Stimulated activated CD4-positive, alpha-beta T cell treated with anti-CD3 and anti-CD28 coated beads, Interleukin-12 subunit alpha, Interleukin-12 subunit beta, amount 100 ng/mL, for 24 hours (primary cell): ENCODE measurements at regions not wholly inside any gene's neighbourhood (a gene's known extent, or its start where the extent isn't known, plus 50 kb on each side); places are given as distances from the start of the nearest gene placed in this dataset.
"Not testable (repeated sequence)": the region's sequence is repeated elsewhere in the genome, so short reads cannot be mapped to it uniquely, and the experiment has no call there.

ENCODE experiments used
- DNase-seq, 2 experiments: peaks; one replicate each; pipeline ENCODE4 v3.0.0-alpha.2; 2020; ENCODE audit warnings: low read depth in 2 of 2

DNA sequence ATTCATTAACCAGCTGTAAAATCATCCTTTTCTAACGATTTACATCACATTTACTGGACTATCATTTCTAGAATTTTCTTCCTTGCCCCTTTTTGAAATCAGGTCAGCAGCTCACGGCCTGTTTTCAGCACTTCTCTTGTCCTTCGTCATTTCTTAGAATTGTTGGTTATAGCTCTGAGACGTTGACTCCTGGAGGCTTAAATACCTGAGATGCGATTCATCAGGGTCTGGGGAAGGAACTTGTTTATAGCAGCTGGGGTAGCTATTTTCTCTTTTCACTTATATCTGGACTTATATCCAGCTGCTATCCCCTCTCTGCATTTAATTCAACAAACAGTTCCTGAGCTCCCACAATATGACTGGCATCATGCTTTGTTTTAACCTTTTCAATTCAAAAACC, 338.7 kb upstream of the TNRC6C start:
- no peak for DNase-seq

DNA sequence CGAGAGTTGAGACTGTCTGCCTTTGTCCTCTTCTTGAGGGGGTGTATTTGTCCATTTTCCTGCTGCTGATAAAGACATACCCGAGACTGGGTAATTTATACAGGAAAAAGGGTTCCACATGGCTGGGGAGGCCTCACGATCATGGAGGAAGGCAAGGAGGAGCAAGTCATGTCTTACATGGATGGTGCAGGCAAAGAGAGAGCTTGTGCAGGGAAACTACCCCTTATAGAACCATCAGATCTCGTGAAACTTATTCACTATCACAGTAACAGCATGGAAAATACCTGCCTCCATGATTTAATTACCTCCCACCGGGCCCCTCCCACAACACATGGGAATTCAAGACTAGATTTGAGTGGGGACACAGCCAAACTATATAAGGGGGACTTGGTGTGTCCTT, 338.2 kb upstream of the TNRC6C start:
- DNase-seq: no peak

DNA sequence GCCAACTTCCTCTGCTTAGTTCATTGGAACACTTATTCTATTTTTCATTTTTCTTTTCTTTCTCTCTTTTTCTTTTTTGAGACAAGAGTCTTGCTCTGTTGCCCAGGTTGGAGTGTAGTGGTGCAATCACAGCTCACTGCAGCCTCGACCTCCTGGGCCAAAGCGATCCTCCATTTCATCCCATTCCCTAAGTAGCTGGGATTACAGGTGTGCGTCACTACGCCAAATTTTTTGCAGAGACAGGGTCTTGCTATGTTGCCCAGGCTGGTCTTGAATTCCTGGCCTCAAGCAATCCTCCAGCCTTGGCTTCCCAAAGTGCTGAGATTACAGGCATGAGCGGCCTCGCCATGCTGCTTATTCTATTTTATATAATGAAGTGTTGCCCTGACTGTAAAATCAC, 336.4 kb upstream of the TNRC6C start:
- not testable (repeated sequence) for DNase-seq

DNA sequence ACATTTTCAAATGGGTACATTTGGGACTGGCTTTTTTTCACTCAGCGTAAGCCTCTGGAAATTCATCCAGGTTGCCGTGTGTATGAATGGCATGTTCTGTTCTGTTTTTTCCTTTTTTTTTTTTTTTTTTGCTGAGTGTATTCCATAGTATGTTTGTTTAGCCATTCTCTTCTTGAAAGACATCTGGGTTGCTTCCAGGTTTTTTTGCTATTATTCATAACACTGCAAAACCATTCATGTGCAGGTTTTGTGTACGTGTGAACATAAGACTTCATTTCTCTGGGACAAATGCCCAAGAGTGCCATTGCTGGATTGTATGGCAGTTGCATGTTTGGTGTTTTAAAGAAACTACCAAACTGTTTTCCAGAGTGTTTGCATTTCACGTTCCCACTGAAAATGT, 335.9 kb upstream of the TNRC6C start:
- DNase-seq: no peak

DNA sequence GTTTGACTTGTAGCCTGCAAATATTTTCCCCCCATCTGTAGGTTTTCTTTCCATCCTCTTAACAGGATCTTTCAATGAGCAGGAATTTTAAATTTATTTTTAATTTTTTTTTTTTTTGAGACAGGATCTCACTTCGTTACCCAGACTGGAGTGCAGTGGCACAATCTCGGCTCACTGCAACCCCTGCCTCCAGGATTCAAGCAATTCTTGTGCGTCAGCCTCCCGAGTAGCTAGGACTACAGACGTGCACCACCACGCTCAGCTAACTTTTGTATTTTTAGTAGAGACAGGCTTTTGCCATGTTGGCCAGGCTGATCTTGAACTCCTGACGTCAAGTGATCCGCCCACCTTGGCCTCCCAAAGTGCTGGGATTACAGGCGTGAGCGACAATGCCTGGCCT, 335.2 kb upstream of the TNRC6C start:
- not testable (repeated sequence) for DNase-seq

DNA sequence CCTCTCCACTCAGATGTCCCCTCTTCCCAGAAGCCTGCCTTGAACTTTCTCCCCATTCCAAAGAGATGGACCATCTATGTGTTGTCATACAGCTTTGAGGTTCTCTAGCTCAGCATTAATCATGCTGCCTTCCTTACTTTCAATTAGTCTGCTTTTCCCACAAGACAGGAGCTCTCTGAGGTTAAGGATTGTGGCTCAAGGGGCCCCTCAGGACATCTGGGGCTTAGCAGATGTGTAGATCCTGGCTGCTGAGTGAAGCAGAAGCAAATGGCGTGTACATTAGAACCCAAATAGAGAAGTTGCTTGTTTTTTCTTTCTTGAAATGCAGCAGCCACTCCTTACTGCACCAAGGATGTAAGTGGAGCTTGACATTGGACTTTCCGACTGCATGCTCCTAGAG, 330.5 kb upstream of the TNRC6C start:
- DNase-seq: no peak

DNA sequence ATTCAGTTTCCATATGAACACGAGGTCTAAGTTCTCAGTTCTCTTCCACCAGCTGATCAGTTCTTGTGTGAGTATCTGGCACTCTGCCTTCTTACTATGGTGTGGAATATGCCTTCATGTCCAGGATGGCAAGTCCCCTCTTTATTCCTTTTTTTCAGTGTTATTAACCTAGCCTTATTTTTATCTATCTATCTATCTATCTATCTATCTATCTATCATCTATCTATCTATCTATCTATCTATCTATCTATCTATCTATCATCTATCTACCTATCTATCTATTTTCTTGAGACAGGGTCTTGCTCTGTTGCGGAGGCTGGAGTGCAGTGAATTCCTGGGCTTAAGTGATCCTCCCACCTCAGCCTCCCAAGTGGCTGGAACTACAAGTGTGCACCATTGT, 329.2 kb upstream of the TNRC6C start:
- DNase-seq: not testable (repeated sequence)

DNA sequence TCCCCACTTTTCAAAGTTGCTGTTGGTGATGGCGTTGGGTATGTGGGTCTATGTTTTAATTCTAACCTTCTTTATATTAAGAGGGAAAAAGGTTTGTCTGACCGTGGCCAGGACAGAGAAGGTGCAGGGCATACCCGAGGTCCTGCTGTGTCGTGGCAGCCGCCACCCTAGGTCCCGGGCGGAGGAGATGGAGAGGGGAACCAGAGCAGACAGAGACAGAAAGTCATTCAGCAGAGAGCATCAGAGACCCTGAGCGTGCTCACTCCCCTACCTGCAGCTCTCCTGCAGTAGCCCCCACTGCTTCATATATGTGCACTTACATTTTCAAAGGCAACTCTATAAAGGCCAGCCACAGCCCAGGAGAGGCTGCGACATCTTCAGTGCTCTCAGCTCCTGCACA, 327.2 kb upstream of the TNRC6C start:
- no peak for DNase-seq

DNA sequence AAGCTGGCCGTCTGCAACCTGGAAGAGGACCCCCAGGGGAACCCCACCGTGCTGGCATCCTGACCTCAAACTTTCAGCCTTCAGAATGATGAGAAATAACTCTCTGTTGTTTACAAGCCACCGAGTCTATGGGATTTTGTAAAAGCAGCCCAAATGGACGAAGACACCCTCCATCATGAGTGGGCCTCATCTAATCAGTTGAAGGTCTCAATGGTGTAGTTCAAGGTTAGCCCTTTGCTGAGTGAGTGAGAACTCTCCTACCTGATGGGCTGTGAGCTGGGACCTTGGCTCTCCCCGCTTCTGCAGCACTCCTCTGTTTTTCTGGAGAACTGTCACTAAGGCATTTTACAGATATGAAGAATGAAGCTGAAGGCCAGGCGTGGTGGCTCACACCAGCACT, 325.9 kb upstream of the TNRC6C start:
- DNase-seq: no peak

DNA sequence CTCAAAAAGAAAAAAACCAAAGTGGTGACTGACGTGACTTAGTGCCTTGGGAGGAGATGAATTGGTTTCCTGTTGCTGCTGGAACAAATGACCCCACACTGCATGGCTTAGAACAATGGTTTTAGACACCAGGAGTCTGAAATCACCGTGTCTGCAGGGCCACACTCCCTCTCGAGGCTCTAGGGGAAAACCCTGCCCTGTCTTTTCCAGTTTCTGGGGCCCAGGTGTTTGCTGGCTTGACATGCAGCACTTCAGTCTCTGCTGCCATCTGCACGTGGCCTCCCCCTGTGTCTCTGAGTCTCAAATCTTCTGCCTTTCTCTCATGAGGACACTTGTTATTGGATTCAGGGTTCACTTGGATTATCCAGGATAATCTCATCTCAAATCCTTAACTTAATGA, 323.8 kb upstream of the TNRC6C start:
- peak in 1 of 2 experiments; percentile 45 for DNase-seq

DNA sequence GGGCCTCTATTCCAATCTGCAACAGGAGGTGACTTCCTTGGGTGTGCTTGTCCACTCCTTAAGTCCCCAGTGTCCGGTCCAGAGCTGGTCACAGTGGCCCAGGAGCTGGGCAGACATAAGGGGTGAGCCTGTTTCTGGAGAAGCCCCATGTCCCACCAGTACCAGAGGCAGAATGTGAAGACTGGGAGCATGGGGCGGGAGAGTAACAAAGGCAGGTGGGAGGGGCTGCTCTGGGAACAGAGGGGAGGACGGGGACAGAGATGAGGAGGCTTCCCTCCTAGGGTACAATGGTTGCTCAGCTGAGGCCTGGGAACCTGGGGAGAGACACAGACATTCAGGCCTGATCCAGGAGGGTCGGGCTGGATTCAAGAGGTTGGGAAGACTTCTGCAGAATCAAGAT, 323.3 kb upstream of the TNRC6C start:
- no peak for DNase-seq

DNA sequence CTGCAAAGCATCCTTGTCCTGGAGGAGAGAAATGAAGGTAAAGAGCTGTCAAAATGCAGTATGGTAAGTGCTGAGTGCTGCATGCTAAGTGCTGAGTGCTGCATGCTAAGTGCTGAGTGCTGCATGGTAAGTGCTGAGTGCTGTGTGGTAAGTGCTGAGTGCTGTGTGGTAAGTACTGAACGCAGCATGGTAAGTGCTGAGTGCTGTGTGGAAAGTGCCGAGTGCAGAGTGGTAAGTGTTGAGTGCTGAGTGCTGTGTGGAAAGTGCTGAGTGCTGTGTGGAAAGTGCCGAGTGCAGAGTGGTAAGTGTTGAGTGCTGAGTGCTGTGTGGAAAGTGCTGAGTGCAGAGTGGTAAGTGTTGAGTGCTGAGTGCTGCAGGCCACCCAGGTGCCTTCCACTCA, 322.7 kb upstream of the TNRC6C start:
- not testable (repeated sequence) for DNase-seq

DNA sequence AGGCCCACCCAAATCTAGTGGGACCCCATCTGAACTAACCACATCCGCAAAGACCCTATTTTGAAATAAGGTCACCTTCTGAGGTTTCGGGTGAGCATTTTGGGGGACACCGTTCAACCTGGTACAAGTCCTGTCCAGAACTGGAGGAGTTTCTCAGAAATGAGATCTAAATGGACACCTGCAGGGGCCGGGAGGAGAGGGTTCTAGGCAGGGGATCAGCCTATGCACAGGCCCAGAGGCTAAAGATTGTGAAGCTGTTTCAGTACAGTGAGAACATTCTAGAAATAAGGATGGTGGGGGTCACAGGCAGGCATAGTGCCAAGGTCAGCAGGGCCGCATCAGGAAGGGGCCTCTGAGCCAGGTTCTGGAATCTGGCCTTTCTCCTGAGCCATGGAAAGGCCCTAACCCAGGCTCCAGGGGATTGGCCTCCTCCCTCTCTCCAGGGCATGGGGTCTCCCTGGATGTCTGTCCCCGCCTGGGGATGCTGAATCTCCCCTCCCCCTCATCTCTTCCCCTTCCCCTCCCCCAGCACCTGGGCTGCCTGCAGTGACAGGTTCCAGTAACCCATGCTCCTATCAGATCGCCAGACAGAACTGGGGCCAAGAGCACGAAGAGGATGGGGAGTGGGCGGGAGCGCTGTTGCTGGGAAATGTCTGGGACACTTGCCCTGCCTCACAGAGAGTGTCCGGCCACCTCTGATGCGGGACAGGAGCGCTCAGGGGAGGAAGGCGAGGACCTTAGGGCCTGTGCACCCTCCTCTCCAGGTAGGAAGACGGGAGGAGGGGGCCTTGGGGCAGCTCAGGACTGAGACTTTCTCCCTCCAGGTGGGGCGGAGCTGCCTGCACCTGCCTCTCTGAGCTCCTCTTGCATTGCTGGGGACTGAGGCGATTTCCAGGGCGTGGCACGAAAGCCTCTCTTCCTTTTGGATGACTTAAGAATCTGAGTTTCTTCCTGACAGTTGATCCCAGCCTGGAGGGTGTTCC, 321.4 kb upstream of the TNRC6C start:
- no peak for DNase-seq

DNA sequence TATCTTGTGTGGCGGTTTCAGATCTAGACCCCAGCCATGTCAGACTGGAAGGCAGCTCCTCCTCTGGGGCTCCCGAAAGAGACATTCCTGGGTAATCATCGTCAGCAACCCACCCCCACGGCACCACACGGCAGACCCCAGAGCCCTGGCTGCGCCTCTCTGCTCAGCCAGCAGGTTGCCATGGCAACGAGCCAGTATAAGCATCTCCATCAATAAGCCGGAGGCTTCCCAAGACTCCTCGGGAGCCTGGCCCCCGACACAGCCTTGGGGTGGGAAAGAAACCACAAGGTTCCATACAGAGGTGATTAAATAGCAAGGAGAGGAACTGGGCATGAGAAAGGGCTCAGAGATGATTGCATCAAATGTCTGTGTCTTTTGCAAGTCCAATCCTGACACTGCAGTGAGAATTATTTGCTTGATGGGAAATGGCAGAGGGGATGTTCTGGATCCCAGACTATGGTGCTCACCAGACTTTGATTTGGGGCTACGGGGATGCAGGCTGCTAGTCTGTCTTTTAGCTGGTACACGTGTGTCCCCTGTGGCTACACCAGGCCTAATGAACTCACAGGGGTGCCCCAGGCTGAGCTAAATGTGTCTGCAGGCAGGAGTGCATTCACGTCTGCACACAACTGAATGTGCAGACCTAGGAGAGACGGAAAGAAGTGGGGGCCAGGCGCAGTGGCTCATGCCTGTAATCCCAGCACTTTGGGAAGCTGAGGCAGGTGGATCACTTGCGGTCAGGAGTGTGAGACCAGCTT, 320.5 kb upstream of the TNRC6C start:
- DNase-seq: no peak

DNA sequence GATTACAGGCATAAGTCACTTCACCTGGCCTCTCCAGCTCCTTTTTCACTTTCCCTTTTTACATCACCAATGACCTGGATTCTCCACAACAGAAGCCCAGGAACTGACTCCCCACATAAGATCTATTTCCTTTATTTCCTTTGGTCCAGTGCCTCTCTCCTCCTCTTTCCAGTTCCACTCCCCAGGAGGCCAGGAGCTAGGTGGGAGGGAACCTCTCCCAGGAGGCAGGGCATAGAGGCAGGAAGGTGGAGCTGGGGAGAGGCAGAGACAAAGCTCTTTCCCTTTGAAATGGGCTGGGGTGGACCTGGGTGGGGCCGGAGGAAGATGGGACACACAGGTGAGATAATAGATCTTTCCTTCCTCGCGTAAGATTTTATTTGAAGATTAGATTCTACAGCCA, 318.3 kb upstream of the TNRC6C start:
- no peak for DNase-seq

DNA sequence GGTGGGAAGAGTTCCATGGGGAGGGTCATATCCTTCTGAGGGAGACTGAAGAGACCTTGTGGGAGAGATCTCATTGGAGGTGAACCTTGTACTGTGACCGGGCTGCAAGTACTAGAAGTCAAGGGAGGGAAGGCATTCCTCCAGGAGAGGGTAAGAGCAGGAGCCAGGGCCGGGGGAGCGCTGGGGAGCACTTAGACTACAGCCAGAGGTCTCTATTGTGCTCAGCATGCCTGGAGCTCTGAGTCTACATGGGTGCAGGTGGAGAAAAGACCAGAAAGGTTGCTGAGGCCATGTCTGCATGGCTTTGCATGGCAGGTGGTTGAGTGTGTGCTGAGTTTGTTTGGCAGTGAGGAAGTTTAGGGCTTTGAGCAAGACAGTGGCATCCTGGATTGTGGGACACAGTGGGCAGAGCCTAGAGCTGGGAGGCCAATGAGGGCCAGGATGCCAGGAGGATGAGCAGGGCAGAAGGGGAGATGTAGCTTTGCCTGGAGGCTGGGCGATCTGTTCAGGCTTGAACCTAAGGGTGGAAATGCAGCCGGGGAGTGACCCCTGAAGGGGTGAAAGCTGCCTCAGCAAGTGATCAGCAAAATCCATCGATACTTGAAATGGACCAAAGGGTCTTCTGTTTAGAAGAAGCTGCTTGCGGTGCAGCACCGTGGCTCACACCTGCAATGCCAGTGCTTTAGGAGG, 317.4 kb upstream of the TNRC6C start:
- no peak for DNase-seq

DNA sequence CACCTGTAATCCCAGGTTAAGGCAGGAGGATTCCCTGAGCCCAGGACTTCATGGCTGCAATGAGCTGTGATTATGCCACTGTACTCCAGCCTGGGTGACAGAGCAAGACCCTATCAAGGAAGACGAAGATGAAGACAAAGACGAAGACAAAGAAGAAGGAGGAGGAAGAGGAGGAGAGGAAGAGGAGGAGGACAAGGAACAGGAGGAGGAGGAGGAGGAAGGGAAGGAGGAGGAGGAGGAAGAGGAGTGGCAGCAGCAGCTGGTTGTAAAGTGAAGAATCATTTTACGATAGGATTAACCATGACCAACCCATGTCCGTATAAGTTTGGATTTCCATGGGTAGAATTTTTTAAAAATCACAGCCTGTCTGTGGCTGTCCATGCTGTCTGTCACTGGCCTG, 316.8 kb upstream of the TNRC6C start:
- DNase-seq: no peak

DNA sequence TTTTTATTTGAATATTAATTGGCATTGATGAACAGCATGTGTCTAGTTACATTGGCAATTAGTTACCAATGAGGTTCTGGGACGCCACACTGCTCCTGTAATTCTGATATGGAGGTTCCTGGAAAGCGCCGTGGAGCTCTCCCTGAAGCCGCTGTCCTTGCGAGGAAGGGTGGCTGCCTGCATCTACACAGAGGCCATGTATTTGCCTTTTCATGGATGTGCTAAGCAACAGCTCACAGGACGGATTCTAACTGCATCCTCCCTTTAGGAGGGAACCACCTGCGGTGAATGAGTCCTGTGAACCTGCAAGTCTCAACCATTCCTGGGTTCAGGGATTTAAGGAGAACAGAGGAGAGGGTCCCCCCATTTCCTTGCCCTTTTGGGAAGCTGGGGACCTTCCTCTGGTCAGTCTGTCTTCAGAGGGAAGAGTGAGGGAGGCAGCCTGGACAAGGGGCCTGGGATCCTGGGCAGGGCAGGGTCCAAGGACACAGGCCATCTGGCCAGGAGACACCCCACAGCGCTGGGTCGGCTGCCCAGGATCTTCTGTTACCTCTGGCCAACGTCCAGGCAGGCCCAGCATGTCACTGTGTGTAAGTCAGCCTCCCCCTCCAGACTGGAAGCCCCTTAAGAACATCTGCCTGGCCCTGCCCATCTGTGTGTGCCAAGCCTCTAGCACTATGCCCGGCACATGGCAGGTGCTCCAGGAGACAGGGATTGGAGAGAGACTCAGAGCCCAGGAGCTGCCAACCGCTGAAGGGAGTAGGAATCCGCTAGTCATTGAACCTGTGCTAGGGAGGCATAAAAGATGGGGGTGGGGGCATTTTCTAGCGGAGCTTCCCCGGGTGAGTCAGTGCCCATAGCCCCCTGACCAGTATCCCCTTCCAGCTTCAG, 314.1 kb upstream of the TNRC6C start:
- no peak for DNase-seq

DNA sequence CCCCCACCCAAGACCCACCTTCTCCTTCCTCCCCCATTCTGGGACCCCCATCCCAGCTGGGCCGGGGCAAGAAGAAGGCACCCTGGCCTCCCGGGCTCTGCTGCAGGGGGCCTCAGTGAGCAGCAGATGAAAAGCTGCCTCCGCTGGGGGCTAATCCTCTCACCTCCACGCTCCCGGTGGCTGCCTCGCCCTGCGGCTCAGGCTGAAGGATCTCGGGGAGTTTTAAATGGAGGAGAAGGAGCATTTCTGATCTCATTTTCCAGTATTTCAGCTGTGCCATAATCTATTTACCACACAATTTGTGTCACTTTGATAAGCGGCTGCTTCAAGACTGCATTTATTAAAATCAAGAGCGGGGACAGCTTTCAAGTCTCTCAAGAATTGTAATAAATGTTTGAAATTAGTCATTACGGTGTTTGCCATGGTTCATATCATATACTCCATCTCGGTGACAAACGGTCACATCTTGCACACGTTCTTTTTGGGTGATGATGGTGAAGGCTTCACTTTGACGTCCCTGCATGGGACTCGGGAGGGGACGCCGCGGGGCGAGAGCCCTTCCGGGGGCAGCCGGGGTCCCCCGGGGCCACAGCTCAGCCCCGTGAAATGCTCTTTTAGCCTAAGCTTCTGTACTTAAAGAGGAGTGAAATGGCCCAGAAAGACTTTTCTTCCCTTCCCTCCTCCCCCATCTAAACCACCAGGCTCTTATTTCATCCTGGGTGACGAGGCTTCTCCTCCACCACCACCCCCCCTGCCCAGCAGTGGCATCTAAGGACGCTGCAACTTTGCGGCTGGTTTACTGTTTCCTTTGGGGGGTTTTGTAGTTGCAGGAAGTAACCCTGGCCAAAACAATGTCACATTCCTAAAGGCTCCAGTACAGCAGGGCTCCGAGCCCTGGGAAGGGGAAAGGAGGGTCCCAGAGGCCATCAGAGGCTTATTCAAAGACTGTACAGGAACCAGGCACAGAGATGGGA, 313.1 kb upstream of the TNRC6C start:
- DNase-seq: peak in 1 of 2 experiments; percentile 47

DNA sequence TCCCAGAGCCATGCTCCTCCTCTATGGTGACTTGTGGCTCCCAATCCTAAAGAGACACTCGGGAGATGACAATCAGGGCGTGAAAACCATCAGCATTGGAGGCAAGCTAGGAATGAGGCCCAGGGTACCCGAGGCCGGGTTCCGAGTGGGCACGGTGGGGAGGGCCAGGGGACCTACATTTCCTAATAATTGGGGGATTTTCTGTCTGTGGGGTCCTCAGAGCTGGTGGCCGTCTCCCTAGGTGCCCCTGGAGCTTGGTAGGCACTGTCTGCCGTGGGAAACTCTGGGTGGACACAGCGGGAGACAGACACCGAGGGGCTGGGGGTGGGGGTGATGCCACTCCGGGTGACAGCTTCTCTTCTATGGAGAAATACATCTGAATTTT, 312.5 kb upstream of the TNRC6C start:
- DNase-seq: no peak
